Adrenal gland (tissue), 9 donors: ENCODE measurements at regions not wholly inside any gene's neighbourhood (a gene's known extent, or its start where the extent isn't known, plus 50 kb on each side); places are given as distances from the start of the nearest gene placed in this dataset.

Experiments
- DNase-seq, 7 donors: peaks; one replicate each; pipeline ENCODE4 v3.0.0-alpha.2; 2019 to 2020
- H3K27ac ChIP-seq, 5 donors: fragments of 200-600 bp; sonication (generic) in 4 of 5; 1 replicate in 3 of 5; 2 replicates in 2 of 5; pipeline versions ENCODE4 v1.5.1 to v1.8.0; 2016 to 2020; ENCODE audit warnings: mild to moderate bottlenecking in 1 of 5
- H3K27me3 ChIP-seq: fragments of 200-600 bp; 2 replicates; pipeline ENCODE4 v1.8.0; 2021
- H3K36me3 ChIP-seq, 2 donors: fragments of 200-600 bp; replicated peaks in 1 of 2; 1 replicate in 1 of 2; 2 replicates in 1 of 2; pipeline versions ENCODE4 v1.5.1 to v1.8.0; 2018 to 2022
- H3K4me1 ChIP-seq, 2 donors: fragments of 200-600 bp; replicated peaks in 1 of 2; 1 replicate in 1 of 2; 2 replicates in 1 of 2; pipeline versions ENCODE4 v1.5.1 to v1.8.0; 2018 to 2021
- H3K4me3 ChIP-seq, 4 donors: fragments of 200-600 bp; sonication (generic) in 3 of 4; one replicate each; pipeline ENCODE4 v1.5.1; 2016 to 2018
- H3K9me3 ChIP-seq, 3 donors: fragments of 200-600 bp; sonication (generic) in 1 of 3; replicated peaks in 1 of 3; 1 replicate in 2 of 3; 2 replicates in 1 of 3; pipeline versions ENCODE4 v1.5.1 to v1.8.0; 2016 to 2021
- POLR2A ChIP-seq, 2 donors: fragments of 450-650 bp; IDR thresholded peaks; one replicate each; pipeline ENCODE4 v1.6.1; 2017; ENCODE audit warnings: antibody characterized with exemption in 2 of 2, mild to moderate bottlenecking in 2 of 2, moderate library complexity in 1 of 2
- WGBS, 4 donors: extraction: QIAGEN DNeasy Blood & Tissue Kit in 2 of 4; methylation state at CpG; one replicate each; pipeline versions ENCODE4 v1.1.5 to v1.1.7; 2013 to 2017; 5-methylcytosine and 5-hydroxymethylcytosine counted together
- intact Hi-C, 2 donors: fragments of 100-400 bp; cut with DNase I; formaldehyde crosslinking; loops; one replicate each; pipeline versions ENCODE4 v1.14.1 to v1.15.0; 2022 to 2023
- TF ChIP-seq, protein P1 (sequence below), 6 experiments: fragments of 450-650 bp in 4 of 6; fragments of 200-600 bp in 2 of 6; sonication (generic) in 1 of 6; IDR thresholded peaks; 1 replicate in 5 of 6; 2 replicates in 1 of 6; pipeline versions ENCODE4 v1.5.1 to v1.8.0; 2016 to 2021; ENCODE audit warnings: antibody characterized with exemption in 6 of 6, mild to moderate bottlenecking in 2 of 6, moderate library complexity in 1 of 6
- donor health status: healthy with polysubstance abuse.
- donor health status: Bipolar disorder and iron deficiency.
- donor health status: DM: yes; HTN: yes; CAD: no.
- donor health status: DM: no; HTN: no; CAD: no.
- donor health status: DM: no; HTN: no; CAD: no.

- Histone ChIP-seq H3K27ac (no peak overlapping the region), H3K36me3 (no peaks in the 10 kb centered on the region), H3K9me3 (no peaks in the 10 kb centered on the region), H3K4me1 (peaks cover 0 to 15% of the 10 kb centered on the region in 2 donors), H3K27me3 (no peaks in the 10 kb centered on the region), H3K4me3 (no peak overlapping the region)
- DNase-seq: no peak
- no peak for TF ChIP-seq POLR2A (IDR thresholded peaks at IDR 0.05)
- TF ChIP-seq, protein P1, sequence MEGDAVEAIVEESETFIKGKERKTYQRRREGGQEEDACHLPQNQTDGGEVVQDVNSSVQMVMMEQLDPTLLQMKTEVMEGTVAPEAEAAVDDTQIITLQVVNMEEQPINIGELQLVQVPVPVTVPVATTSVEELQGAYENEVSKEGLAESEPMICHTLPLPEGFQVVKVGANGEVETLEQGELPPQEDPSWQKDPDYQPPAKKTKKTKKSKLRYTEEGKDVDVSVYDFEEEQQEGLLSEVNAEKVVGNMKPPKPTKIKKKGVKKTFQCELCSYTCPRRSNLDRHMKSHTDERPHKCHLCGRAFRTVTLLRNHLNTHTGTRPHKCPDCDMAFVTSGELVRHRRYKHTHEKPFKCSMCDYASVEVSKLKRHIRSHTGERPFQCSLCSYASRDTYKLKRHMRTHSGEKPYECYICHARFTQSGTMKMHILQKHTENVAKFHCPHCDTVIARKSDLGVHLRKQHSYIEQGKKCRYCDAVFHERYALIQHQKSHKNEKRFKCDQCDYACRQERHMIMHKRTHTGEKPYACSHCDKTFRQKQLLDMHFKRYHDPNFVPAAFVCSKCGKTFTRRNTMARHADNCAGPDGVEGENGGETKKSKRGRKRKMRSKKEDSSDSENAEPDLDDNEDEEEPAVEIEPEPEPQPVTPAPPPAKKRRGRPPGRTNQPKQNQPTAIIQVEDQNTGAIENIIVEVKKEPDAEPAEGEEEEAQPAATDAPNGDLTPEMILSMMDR (IDR thresholded peaks at IDR 0.05): no peak
- intact Hi-C loops: no loop called here
- 96 to 98% (median 98%) methylated on average over 2 of the region's 2 CpGs for WGBS, 4 donors
Measured at GRCh38 chr20:48284837-48285236, 499.6 kb upstream of the SULF2 start.

DNA sequence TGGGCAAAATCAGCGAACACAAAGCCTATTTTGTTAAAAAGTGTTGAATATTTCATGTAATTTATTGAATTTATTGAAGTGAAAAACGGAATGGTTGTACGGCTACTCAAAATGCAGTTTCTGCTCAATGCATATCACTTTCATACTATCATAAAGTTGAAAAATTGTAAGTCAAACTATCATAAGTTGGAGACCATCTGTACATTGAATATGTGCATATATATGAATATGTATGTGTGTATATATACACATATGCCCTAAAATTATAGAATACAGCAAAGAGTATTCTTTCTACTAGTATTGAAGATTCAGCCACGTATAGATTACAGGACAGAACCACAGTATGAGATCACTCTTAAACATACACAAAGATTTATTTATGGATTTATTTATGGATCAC lies 499.0 kb upstream of the SULF2 start:
- 80 to 88% (median 84%) methylated on average over 4 of the region's 4 CpGs for WGBS, 4 donors
- intact Hi-C loops: no loop called here
- no peak for DNase-seq
- H3K27me3 ChIP-seq: no peaks in the 10 kb centered on the region
- TF ChIP-seq, protein P1 (IDR thresholded peaks at IDR 0.05): no peak
- TF ChIP-seq POLR2A (IDR thresholded peaks at IDR 0.05): no peak
- no peak overlapping the region for H3K4me3 ChIP-seq
- peaks cover 0 to 15% of the 10 kb centered on the region in 2 donors for H3K4me1 ChIP-seq
- no peaks in the 10 kb centered on the region for H3K9me3 ChIP-seq
- H3K27ac ChIP-seq: no peak overlapping the region
- no peaks in the 10 kb centered on the region for H3K36me3 ChIP-seq

GRCh38 chr20:48283470-48284110 lies 498.3 kb upstream of the SULF2 start:
- Histone ChIP-seq H3K4me3 (no peak overlapping the region), H3K27ac (no peak overlapping the region), H3K4me1 (peaks cover 0 to 15% of the 10 kb centered on the region in 2 donors), H3K27me3 (no peaks in the 10 kb centered on the region), H3K9me3 (no peaks in the 10 kb centered on the region), H3K36me3 (no peaks in the 10 kb centered on the region)
- TF ChIP-seq POLR2A (IDR thresholded peaks at IDR 0.05): no peak
- TF ChIP-seq, protein P1 (IDR thresholded peaks at IDR 0.05): no peak
- intact Hi-C loops: no loop called here
- peak in 5 of 7 donors; percentile 37 to 87 (median 46) for DNase-seq
- 71 to 80% (median 76%) methylated on average over 13 of the region's 13 CpGs for WGBS, 4 donors

DNA sequence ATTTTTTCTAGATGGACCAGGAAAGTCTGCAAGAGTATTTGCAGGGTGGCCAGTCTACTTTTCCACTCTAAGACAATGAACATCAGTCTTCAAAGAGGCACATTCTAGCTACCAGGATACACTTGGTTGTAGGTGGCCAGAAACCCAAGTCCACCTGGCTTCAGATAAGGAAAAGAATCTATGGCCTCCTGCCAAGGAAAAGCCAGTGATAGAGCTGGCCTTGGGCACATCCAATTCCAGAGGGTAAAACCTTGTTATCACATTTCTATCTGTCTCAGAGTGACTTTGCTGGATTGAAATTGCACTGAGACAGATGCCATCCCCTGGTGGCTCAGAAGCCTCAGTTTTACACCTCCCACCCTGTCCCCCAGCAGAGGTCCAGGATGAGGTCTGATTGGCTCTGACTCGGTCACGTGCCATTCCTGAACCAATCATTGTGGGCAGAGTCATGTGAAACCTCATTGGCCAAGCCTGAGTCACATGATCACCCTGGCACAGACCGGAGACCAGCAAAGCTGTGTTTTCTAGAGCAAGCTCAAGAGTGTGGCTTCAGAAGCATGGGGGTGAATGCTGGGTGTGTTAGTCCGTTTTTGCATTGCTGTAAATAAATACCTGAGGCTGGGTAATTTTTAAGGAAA lies 497.4 kb upstream of the SULF2 start:
- H3K27ac ChIP-seq: no peak overlapping the region
- H3K36me3 ChIP-seq: no peaks in the 10 kb centered on the region
- no peaks in the 10 kb centered on the region for H3K27me3 ChIP-seq
- 74 to 95% (median 89%) methylated on average over 4 of the region's 4 CpGs for WGBS, 4 donors
- H3K4me3 ChIP-seq: no peak overlapping the region
- H3K9me3 ChIP-seq: no peaks in the 10 kb centered on the region
- intact Hi-C loops: no loop called here
- H3K4me1 ChIP-seq: peaks cover 0 to 15% of the 10 kb centered on the region in 2 donors
- DNase-seq: no peak
- TF ChIP-seq, protein P1 (IDR thresholded peaks at IDR 0.05): no peak
- no peak for TF ChIP-seq POLR2A (IDR thresholded peaks at IDR 0.05)
